GM21528 (cell line): ENCODE measurements at regions not wholly inside any gene's neighbourhood (a gene's known extent, or its start where the extent isn't known, plus 50 kb on each side); places are given as distances from the start of the nearest gene placed in this dataset.

ENCODE experiments used
- ATAC-seq: cut with Tn5 transposase; IDR thresholded peaks from one replicate; pipeline ENCODE4 v1.9.1; 2021; ENCODE audit warnings: mild to moderate bottlenecking, moderate library complexity; ENCODE audit not compliant: unreplicated experiment, low FRiP score

GRCh38 chr2:193580176-193580950 lies 1385.6 kb upstream of the TMEFF2 start:
- ATAC-seq, result no peak

GRCh38 chr2:193566886-193567285 lies 1372.2 kb upstream of the TMEFF2 start:
- no peak for ATAC-seq

GRCh38 chr2:193566276-193566675 lies 1371.5 kb upstream of the TMEFF2 start:
- ATAC-seq, result no peak

- ATAC-seq, result no peak
Measured at GRCh38 chr2:193562031-193562430, 1367.3 kb upstream of the TMEFF2 start.

GRCh38 chr2:193561054-193561453 lies 1366.3 kb upstream of the TMEFF2 start:
- ATAC-seq, result no peak

- no peak for ATAC-seq
Measured at GRCh38 chr2:193556766-193557470, 1362.2 kb upstream of the TMEFF2 start.

- ATAC-seq, result no peak
Measured at GRCh38 chr2:193549661-193550060, 1354.9 kb upstream of the TMEFF2 start.

GRCh38 chr2:193542762-193543161 lies 1348.0 kb upstream of the TMEFF2 start:
- no peak for ATAC-seq

GRCh38 chr2:193539188-193539587 lies 1344.5 kb upstream of the TMEFF2 start:
- ATAC-seq, result peak; percentile 91

GRCh38 chr2:193538061-193538460 lies 1343.3 kb upstream of the TMEFF2 start:
- no peak for ATAC-seq

GRCh38 chr2:193537531-193537930 lies 1342.8 kb upstream of the TMEFF2 start:
- ATAC-seq, result no peak

- no peak for ATAC-seq
Measured at GRCh38 chr2:193528458-193528857, 1333.7 kb upstream of the TMEFF2 start.

- no peak for ATAC-seq
Measured at GRCh38 chr2:193527146-193527545, 1332.4 kb upstream of the TMEFF2 start.

- no peak for ATAC-seq
Measured at GRCh38 chr2:193523662-193524061, 1328.9 kb upstream of the TMEFF2 start.

GRCh38 chr2:193521523-193521922 lies 1326.8 kb upstream of the TMEFF2 start:
- ATAC-seq, result no peak

- ATAC-seq, result no peak
Measured at GRCh38 chr2:193520709-193521458, 1326.2 kb upstream of the TMEFF2 start.

- ATAC-seq, result no peak
Measured at GRCh38 chr2:193518041-193518817, 1323.5 kb upstream of the TMEFF2 start.

- ATAC-seq, result no peak
Measured at GRCh38 chr2:193517615-193518014, 1322.9 kb upstream of the TMEFF2 start.

GRCh38 chr2:193506035-193506434 lies 1311.3 kb upstream of the TMEFF2 start:
- no peak for ATAC-seq

GRCh38 chr2:193505620-193506019 lies 1310.9 kb upstream of the TMEFF2 start:
- ATAC-seq, result no peak
